ENCODE measurements at regions not wholly inside any gene's neighbourhood (a gene's known extent, or its start where the extent isn't known, plus 50 kb on each side); places are given as distances from the start of the nearest gene placed in this dataset.

DNA sequence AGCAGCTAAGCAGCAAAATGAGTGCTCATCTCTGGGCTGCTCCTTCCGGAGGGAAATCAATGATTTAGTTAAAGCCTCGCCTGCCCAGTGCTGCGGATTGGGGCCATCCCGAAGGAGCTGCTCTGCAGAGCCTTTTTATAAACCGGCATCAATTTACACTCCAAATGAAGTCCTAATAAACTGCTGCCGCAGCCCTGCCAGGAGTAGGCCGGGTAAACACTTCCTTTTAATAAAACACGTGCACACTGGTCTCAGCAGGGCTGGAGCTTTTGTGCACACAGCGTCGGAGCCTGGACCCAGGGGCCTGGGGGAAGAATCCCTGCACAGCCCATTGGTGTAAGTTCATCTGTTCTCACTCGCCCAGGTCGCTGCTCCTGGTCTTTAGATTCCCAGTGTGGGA lies 79.6 kb upstream of the HS3ST2 start:
- no peak for TF ChIP-seq CTCF (IDR thresholded peaks at IDR 0.05; ENCODE audit: insufficient read depth, low read length, poor library complexity, severe bottlenecking)

GRCh38 chr16:22736791-22737190 lies 77.2 kb upstream of the HS3ST2 start:
- no peaks in the 10 kb centered on the region for H3K27me3 ChIP-seq (replicated peaks; ENCODE audit: control insufficient read depth, insufficient read depth, low read length)
- no peak overlapping the region for H3K4me3 ChIP-seq (replicated peaks; ENCODE audit: low read depth, low read length)
- no peak for TF ChIP-seq CTCF (IDR thresholded peaks at IDR 0.05; ENCODE audit: insufficient read depth, low read length, poor library complexity, severe bottlenecking)
- DNase-seq (ENCODE audit: extremely low read depth, insufficient read length) = no peak
- H3K36me3 ChIP-seq (ENCODE audit: control insufficient read depth, insufficient read depth, low read length) = no peaks in the 10 kb centered on the region

More for the DNA sequence above, 79.6 kb upstream of the HS3ST2 start:
- H3K4me3 ChIP-seq (replicated peaks; ENCODE audit: low read depth, low read length) = no peak overlapping the region
- no peak for DNase-seq (ENCODE audit: extremely low read depth, insufficient read length)
- no peaks in the 10 kb centered on the region for H3K27me3 ChIP-seq (replicated peaks; ENCODE audit: control insufficient read depth, insufficient read depth, low read length)
- H3K36me3 ChIP-seq (ENCODE audit: control insufficient read depth, insufficient read depth, low read length) = no peaks in the 10 kb centered on the region

GRCh38 chr16:22739077-22739476 lies 74.9 kb upstream of the HS3ST2 start:
- no peaks in the 10 kb centered on the region for H3K36me3 ChIP-seq (ENCODE audit: control insufficient read depth, insufficient read depth, low read length)
- DNase-seq (ENCODE audit: extremely low read depth, insufficient read length) = no peak
- TF ChIP-seq CTCF (IDR thresholded peaks at IDR 0.05; ENCODE audit: insufficient read depth, low read length, poor library complexity, severe bottlenecking) = no peak
- H3K27me3 ChIP-seq (replicated peaks; ENCODE audit: control insufficient read depth, insufficient read depth, low read length) = no peaks in the 10 kb centered on the region
- H3K4me3 ChIP-seq (replicated peaks; ENCODE audit: low read depth, low read length) = no peak overlapping the region

DNA sequence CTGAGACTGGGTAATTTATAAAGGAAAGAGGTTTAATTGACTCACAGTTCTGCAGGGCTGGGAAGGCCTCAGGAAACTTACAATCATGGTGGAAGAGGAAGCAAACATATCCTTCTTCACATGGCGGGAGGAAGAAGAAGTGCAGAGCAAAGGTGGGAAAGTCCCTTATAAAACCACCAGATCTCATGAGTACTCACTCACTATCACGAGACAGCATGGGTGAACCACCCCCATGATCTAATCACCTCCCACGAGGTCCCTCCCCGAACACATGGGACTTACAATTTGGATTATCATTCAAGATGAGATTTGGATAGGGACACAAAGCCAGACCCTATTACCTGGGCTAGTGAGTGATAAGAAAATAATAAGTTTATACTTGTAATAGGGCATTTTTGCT lies 70.6 kb upstream of the HS3ST2 start:
- H3K27me3 ChIP-seq (replicated peaks; ENCODE audit: control insufficient read depth, insufficient read depth, low read length) = no peaks in the 10 kb centered on the region
- no peak overlapping the region for H3K4me3 ChIP-seq (replicated peaks; ENCODE audit: low read depth, low read length)
- H3K36me3 ChIP-seq (ENCODE audit: control insufficient read depth, insufficient read depth, low read length) = no peaks in the 10 kb centered on the region
- no peak for DNase-seq (ENCODE audit: extremely low read depth, insufficient read length)
- no peak for TF ChIP-seq CTCF (IDR thresholded peaks at IDR 0.05; ENCODE audit: insufficient read depth, low read length, poor library complexity, severe bottlenecking)

- no peak for DNase-seq (ENCODE audit: extremely low read depth, insufficient read length)
- no peak for TF ChIP-seq CTCF (IDR thresholded peaks at IDR 0.05; ENCODE audit: insufficient read depth, low read length, poor library complexity, severe bottlenecking)
- H3K4me3 ChIP-seq (replicated peaks; ENCODE audit: low read depth, low read length) = no peak overlapping the region
Measured at GRCh38 chr16:22751104-22751667, 62.8 kb upstream of the HS3ST2 start.

GRCh38 chr16:22751685-22752084 lies 62.3 kb upstream of the HS3ST2 start:
- Histone ChIP-seq H3K27me3 (replicated peaks; ENCODE audit: control insufficient read depth, insufficient read depth, low read length) (peaks cover 2% of the 10 kb centered on the region; the same call in 1 of the 2 replicates), H3K36me3 (ENCODE audit: control insufficient read depth, insufficient read depth, low read length) (no peaks in the 10 kb centered on the region), H3K4me3 (replicated peaks; ENCODE audit: low read depth, low read length) (no peak overlapping the region)
- TF ChIP-seq CTCF (IDR thresholded peaks at IDR 0.05; ENCODE audit: insufficient read depth, low read length, poor library complexity, severe bottlenecking) = no peak
- no peak for DNase-seq (ENCODE audit: extremely low read depth, insufficient read length)

More at GRCh38 chr16:22751104-22751667, 62.8 kb upstream of the HS3ST2 start:
- Histone ChIP-seq H3K36me3 (ENCODE audit: control insufficient read depth, insufficient read depth, low read length) (no peaks in the 10 kb centered on the region), H3K27me3 (replicated peaks; ENCODE audit: control insufficient read depth, insufficient read depth, low read length) (peaks cover 2% of the 10 kb centered on the region; the same call in 1 of the 2 replicates)

Data from GM06990 (cell line).